Stimulated activated CD4-positive, alpha-beta T cell treated with anti-CD3 and anti-CD28 coated beads, Interleukin-1b, Interleukin-23, amount 100 ng/mL, for 1 hour (primary cell): ENCODE measurements at regions not wholly inside any gene's neighbourhood (a gene's known extent, or its start where the extent isn't known, plus 50 kb on each side); places are given as distances from the start of the nearest gene placed in this dataset.

ENCODE experiments used
- DNase-seq, 2 donors: peaks; one replicate each; pipeline ENCODE4 v3.0.0-alpha.2; 2020; ENCODE audit warnings: low read depth in 2 of 2

- no peak for DNase-seq
Observed at GRCh38 chr15:39079296-39079847, 501.5 kb upstream of the THBS1 start.

GRCh38 chr15:39083213-39083612, 497.7 kb upstream of the THBS1 start:
- DNase-seq, result no peak

- no peak for DNase-seq
Observed at GRCh38 chr15:39084674-39085530, 496.0 kb upstream of the THBS1 start.

- no peak for DNase-seq
Observed at GRCh38 chr15:39086641-39087040, 494.2 kb upstream of the THBS1 start.

- DNase-seq, result no peak
Observed at GRCh38 chr15:39088156-39088555, 492.7 kb upstream of the THBS1 start.

- DNase-seq, result no peak
Observed at GRCh38 chr15:39092354-39092753, 488.5 kb upstream of the THBS1 start.

GRCh38 chr15:39092761-39093160, 488.1 kb upstream of the THBS1 start:
- DNase-seq, result no peak

GRCh38 chr15:39094116-39094515, 486.8 kb upstream of the THBS1 start:
- DNase-seq, result no peak

- DNase-seq, result no peak
Observed at GRCh38 chr15:39095218-39095879, 485.5 kb upstream of the THBS1 start.

- DNase-seq, result no peak
Observed at GRCh38 chr15:39096608-39097205, 484.2 kb upstream of the THBS1 start.

GRCh38 chr15:39099524-39099923, 481.4 kb upstream of the THBS1 start:
- no peak for DNase-seq

- no peak for DNase-seq
Observed at GRCh38 chr15:39100106-39100660, 480.7 kb upstream of the THBS1 start.

GRCh38 chr15:39102431-39102830, 478.4 kb upstream of the THBS1 start:
- no peak for DNase-seq

- no peak for DNase-seq
Observed at GRCh38 chr15:39106950-39107349, 473.9 kb upstream of the THBS1 start.

GRCh38 chr15:39108021-39108420, 472.9 kb upstream of the THBS1 start:
- DNase-seq, result no peak

- DNase-seq, result no peak
Observed at GRCh38 chr15:39110336-39110735, 470.5 kb upstream of the THBS1 start.

- no peak for DNase-seq
Observed at GRCh38 chr15:39110746-39111145, 470.1 kb upstream of the THBS1 start.

GRCh38 chr15:39113741-39114140, 467.1 kb upstream of the THBS1 start:
- no peak for DNase-seq

GRCh38 chr15:39114690-39115378, 466.0 kb upstream of the THBS1 start:
- no peak for DNase-seq

- no peak for DNase-seq
Observed at GRCh38 chr15:39115379-39116057, 465.4 kb upstream of the THBS1 start.

GRCh38 chr15:39118510-39118909, 462.4 kb upstream of the THBS1 start:
- DNase-seq, result no peak
